Endothelial cell of umbilical vein (primary cell): ENCODE measurements at regions not wholly inside any gene's neighbourhood (a gene's known extent, or its start where the extent isn't known, plus 50 kb on each side); places are given as distances from the start of the nearest gene placed in this dataset.

Experiments used
- BruUV-seq: library from RNA; stranded (reverse); fragments of 400-500 nt; replicated peaks from 2 replicates; lab custom pipeline; 2021; lab: Mats Ljungman, UMichigan
- CTCF ChIA-PET: fragments of 300-600, 350-600 bp; sonication (Branson Sonifier 250); formaldehyde crosslinking; loops from one replicate; lab custom pipeline; 2021; ENCODE audit warnings: antibody characterized with exemption, inconsistent platforms; lab: Charles Lee
- POLR2A ChIA-PET: fragments of 300-600, 350-600 bp; sonication (Branson Sonifier 250); formaldehyde crosslinking; loops from one replicate; lab custom pipeline; 2021; ENCODE audit warnings: antibody characterized with exemption, inconsistent platforms; lab: Charles Lee
- DNase-seq: peaks from one replicate; pipeline ENCODE4 v3.0.0-alpha.2; 2011; ENCODE audit warnings: low read depth, low spot score
- FAIRE-seq: peaks from 2 replicates; lab custom pipeline; 2011; peaks lifted over from hg19 to GRCh38; lab: Jason Lieb, UNC
- H2AFZ ChIP-seq: 2 replicates; pipeline ENCODE4 v1.6.0; 2012; ENCODE audit warnings: low read depth, low read length, control low read depth, inconsistent platforms
- H3K27ac ChIP-seq: 2 replicates; pipeline ENCODE4 v1.5.1; 2011; ENCODE audit warnings: low read depth, mild to moderate bottlenecking, control low read depth, low read length, moderate library complexity; ENCODE audit not compliant: insufficient read depth
- H3K27me3 ChIP-seq, 2 experiments: 2 replicates each; pipeline versions ENCODE4 v1.6.0 to v1.6.1; 2011; ENCODE audit warnings: low read length in 2 of 2, mixed read lengths in 1 of 2; ENCODE audit not compliant: control insufficient read depth in 2 of 2, insufficient read depth in 2 of 2
- H3K36me3 ChIP-seq, 2 experiments: 2 replicates in 1 of 2; 3 replicates in 1 of 2; pipeline ENCODE4 v1.5.1; 2011; ENCODE audit warnings: low read length in 2 of 2, mild to moderate bottlenecking in 1 of 2, moderate library complexity in 1 of 2; ENCODE audit not compliant: control insufficient read depth in 2 of 2, insufficient read depth in 2 of 2; ENCODE audit errors: extremely low read depth in 1 of 2
- H3K4me1 ChIP-seq: 3 replicates; pipeline ENCODE4 v1.5.1; 2011; ENCODE audit warnings: mild to moderate bottlenecking, low read length; ENCODE audit not compliant: control insufficient read depth, insufficient read depth; ENCODE audit errors: extremely low read depth
- H3K4me2 ChIP-seq: 2 replicates; pipeline ENCODE4 v1.6.1; 2011; ENCODE audit warnings: low read length, control low read depth, mixed read lengths; ENCODE audit not compliant: insufficient read depth
- H3K4me3 ChIP-seq, 3 experiments: fragments of 200-600 bp in 1 of 3; sonication (generic), shearing (Covaris generic) in 1 of 3; replicated peaks in 1 of 3; 2 replicates each; pipeline ENCODE4 v1.5.1; 2011 to 2016; ENCODE audit warnings: control low read depth in 3 of 3, low read length in 3 of 3, mild to moderate bottlenecking in 2 of 3, inconsistent platforms in 1 of 3, low read depth in 1 of 3, moderate library complexity in 1 of 3; ENCODE audit not compliant: insufficient read depth in 1 of 3
- H3K79me2 ChIP-seq: 2 replicates; pipeline ENCODE4 v1.6.0; 2012; ENCODE audit warnings: low read length, inconsistent platforms; ENCODE audit not compliant: control insufficient read depth, insufficient read depth
- H3K9ac ChIP-seq: replicated peaks from 2 replicates; pipeline ENCODE3; 2011; ENCODE audit warnings: low read length, control low read depth; ENCODE audit not compliant: insufficient read depth; ENCODE audit errors: extremely low read depth
- H3K9me1 ChIP-seq: replicated peaks from 3 replicates; pipeline ENCODE4 v1.6.0; 2011; ENCODE audit warnings: mild to moderate bottlenecking, low read length; ENCODE audit not compliant: control insufficient read depth, insufficient read depth; ENCODE audit errors: extremely low read depth
- H3K9me3 ChIP-seq: replicated peaks from 2 replicates; pipeline ENCODE4 v1.5.1; 2012; ENCODE audit warnings: low read length, inconsistent platforms; ENCODE audit not compliant: control insufficient read depth, insufficient read depth
- H4K20me1 ChIP-seq: replicated peaks from 2 replicates; pipeline ENCODE3; 2011; ENCODE audit warnings: mild to moderate bottlenecking, low read length; ENCODE audit not compliant: control insufficient read depth, insufficient read depth; ENCODE audit errors: extremely low read depth
- CTCF ChIP-seq, 2 donors: IDR thresholded peaks; 1 replicate in 1 of 2; 2 replicates in 1 of 2; pipeline ENCODE4 v1.5.1; 2011; ENCODE audit warnings: low read length in 2 of 2, mild to moderate bottlenecking in 2 of 2, moderate library complexity in 2 of 2, control low read depth in 1 of 2, inconsistent platforms in 1 of 2, low read depth in 1 of 2; ENCODE audit not compliant: insufficient read depth in 1 of 2; ENCODE audit errors: extremely low read depth in 1 of 2
- EZH2 ChIP-seq: IDR thresholded peaks from 2 replicates; pipeline ENCODE4 v1.6.1; 2012; ENCODE audit warnings: borderline replicate concordance, low read depth, mild to moderate bottlenecking, moderate library complexity, low read length, inconsistent platforms; ENCODE audit not compliant: severe bottlenecking
- FOS ChIP-seq: IDR thresholded peaks from 2 replicates; pipeline ENCODE4 v1.6.1; 2011; ENCODE audit warnings: mild to moderate bottlenecking, low read length, moderate library complexity, borderline replicate concordance; ENCODE audit not compliant: insufficient read depth
- GATA2 ChIP-seq: IDR thresholded peaks from 2 replicates; pipeline ENCODE4 v1.7.0; 2011; ENCODE audit warnings: low read depth, mild to moderate bottlenecking, moderate library complexity, mixed read lengths, low read length; ENCODE audit not compliant: insufficient read length, insufficient read depth
- JUN ChIP-seq: IDR thresholded peaks from 2 replicates; pipeline ENCODE4 v1.6.1; 2011; ENCODE audit warnings: borderline replicate concordance, low read depth; ENCODE audit not compliant: insufficient read length, insufficient read depth
- MYC ChIP-seq: IDR thresholded peaks from one replicate; pipeline ENCODE4 v1.6.1; 2011; ENCODE audit warnings: mild to moderate bottlenecking, low read depth, low read length
- POLR2A ChIP-seq: IDR thresholded peaks from 2 replicates; pipeline ENCODE4 v1.6.1; 2012; ENCODE audit warnings: low read depth, mild to moderate bottlenecking, control low read depth, low read length
- POLR2AphosphoS5 ChIP-seq: IDR thresholded peaks from 2 replicates; pipeline ENCODE4 v1.6.1; 2012; ENCODE audit warnings: low read depth, mild to moderate bottlenecking, control low read depth, low read length, moderate library complexity; ENCODE audit not compliant: insufficient read depth
- dilution Hi-C: fragments of 300-500 bp; cut with MboI; formaldehyde crosslinking; loops from one replicate; pipeline ENCODE4 v1.15.0; 2019; ENCODE audit warnings: low sequenced_read_pairs; ENCODE audit not compliant: extremely low pct_ligation_motif_present
- intact Hi-C: fragments of 100-400 bp; cut with micrococcal nuclease; formaldehyde crosslinking; loops from one replicate; pipeline ENCODE4 v1.10.0; 2022
- TF ChIP-seq, protein P1 (sequence below): IDR thresholded peaks from 2 replicates; pipeline ENCODE4 v1.6.1; 2011; ENCODE audit not compliant: insufficient read depth, insufficient read length

GRCh38 chr3:11930084-11930483, 74.1 kb upstream of the SYN2 start:
- Histone ChIP-seq H3K27me3 (no peaks in the 10 kb centered on the region), H3K9me3 (no peaks in the 10 kb centered on the region), H3K9me1 (no peaks in the 10 kb centered on the region), H4K20me1 (no peaks in the 10 kb centered on the region), H3K4me3 (no peak overlapping the region), H3K9ac (no peak overlapping the region), H3K4me1 (no peaks in the 10 kb centered on the region), H3K27ac (no peak overlapping the region), H2AFZ (no peak overlapping the region), H3K79me2 (no peaks in the 10 kb centered on the region), H3K4me2 (no peak overlapping the region), H3K36me3 (no peaks in the 10 kb centered on the region)
- no TSS peak for BruUV-seq
- ChIA-PET CTCF (interaction anchor here (2.4 kb wide), 1 partner anchor 14 kb away, joined by 9 read pairs; no protein-coding TSS in a partner anchor), POLR2A (no interaction called here)
- DNase-seq (no peak), FAIRE-seq (no peak)
- dilution Hi-C loops = no loop called here
- no peak for TF ChIP-seq GATA2
- no peak for TF ChIP-seq POLR2AphosphoS5
- TF ChIP-seq, protein P1, sequence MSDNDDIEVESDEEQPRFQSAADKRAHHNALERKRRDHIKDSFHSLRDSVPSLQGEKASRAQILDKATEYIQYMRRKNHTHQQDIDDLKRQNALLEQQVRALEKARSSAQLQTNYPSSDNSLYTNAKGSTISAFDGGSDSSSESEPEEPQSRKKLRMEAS = no peak
- no peak for TF ChIP-seq CTCF (IDR thresholded peaks at IDR 0.05; ENCODE audit: extremely low read depth in 1 of 2, insufficient read depth in 1 of 2, low read depth in 1 of 2, low read length in 2 of 2)
- no peak for TF ChIP-seq POLR2A
- TF ChIP-seq MYC = no peak
- no peak for TF ChIP-seq EZH2
- no peak for TF ChIP-seq JUN
- TF ChIP-seq FOS = no peak
- intact Hi-C loops = no loop called here
